ENCODE measurements at regions not wholly inside any gene's neighbourhood (a gene's known extent, or its start where the extent isn't known, plus 50 kb on each side); places are given as distances from the start of the nearest gene placed in this dataset.

DNA sequence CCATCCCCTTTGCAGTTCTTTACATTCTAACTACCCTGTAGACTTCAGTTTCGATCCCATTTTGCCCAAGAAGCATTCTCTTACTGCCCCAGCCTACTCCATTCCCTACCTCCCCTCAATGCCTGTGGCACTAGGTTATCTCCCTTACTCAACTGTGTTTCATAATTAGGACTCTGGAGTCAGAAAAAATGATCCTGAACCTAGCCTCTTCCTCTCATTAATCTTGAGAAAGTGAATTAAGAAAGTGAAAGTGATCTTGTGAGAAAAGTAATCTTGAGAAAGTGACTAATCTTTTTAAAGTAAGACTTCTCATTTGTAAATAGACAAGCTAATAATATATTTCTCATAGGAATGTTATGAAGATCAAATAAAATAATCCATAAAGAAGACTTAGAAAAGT lies 444.0 kb upstream of the TRPC7 start:
- no peak for TF ChIP-seq EZH2 (IDR thresholded peaks at IDR 0.05; ENCODE audit: low read length, missing control alignments)
- TF ChIP-seq, protein P1, sequence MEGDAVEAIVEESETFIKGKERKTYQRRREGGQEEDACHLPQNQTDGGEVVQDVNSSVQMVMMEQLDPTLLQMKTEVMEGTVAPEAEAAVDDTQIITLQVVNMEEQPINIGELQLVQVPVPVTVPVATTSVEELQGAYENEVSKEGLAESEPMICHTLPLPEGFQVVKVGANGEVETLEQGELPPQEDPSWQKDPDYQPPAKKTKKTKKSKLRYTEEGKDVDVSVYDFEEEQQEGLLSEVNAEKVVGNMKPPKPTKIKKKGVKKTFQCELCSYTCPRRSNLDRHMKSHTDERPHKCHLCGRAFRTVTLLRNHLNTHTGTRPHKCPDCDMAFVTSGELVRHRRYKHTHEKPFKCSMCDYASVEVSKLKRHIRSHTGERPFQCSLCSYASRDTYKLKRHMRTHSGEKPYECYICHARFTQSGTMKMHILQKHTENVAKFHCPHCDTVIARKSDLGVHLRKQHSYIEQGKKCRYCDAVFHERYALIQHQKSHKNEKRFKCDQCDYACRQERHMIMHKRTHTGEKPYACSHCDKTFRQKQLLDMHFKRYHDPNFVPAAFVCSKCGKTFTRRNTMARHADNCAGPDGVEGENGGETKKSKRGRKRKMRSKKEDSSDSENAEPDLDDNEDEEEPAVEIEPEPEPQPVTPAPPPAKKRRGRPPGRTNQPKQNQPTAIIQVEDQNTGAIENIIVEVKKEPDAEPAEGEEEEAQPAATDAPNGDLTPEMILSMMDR (conservative IDR thresholded peaks at IDR 0.05 in 1 of 2, IDR thresholded peaks at IDR 0.05 in 1 of 2; ENCODE audit: low read depth in 1 of 2, low read length in 2 of 2): no peak

DNA sequence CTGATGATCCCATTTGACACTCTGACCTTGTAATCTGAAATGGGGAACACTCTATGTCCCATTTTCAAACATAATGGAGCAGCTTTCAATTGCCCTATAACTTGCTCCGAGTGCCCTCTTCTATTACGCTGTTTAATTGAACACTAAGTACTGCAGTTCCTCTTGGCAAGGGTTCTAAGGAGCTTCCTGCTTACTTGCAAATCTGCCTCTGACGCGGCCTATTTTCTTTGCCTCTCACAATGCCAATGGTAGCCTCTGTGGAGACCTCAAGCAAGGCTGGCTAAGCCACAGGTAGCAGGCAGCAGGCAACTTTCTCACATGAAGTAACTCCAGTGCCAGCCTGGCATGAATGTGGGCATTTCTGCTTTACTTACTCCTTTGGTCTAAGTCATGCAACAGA lies 443.4 kb upstream of the TRPC7 start:
- Histone ChIP-seq H3K9me3 (ENCODE audit: control insufficient read depth, insufficient read depth, low read depth, low read length) (no peaks in the 10 kb centered on the region), H3K4me2 (ENCODE audit: extremely low read depth, insufficient read depth, low read length) (no peak overlapping the region), H3K79me2 (ENCODE audit: control insufficient read depth, insufficient read depth, low read length) (no peaks in the 10 kb centered on the region), H2AFZ (ENCODE audit: low read length) (no peak overlapping the region), H4K20me1 (ENCODE audit: control insufficient read depth, extremely low read depth, insufficient read depth, low read length) (no peaks in the 10 kb centered on the region), H3K9ac (ENCODE audit: insufficient read depth, low read length) (no peak overlapping the region), H3K36me3 (ENCODE audit: control insufficient read depth, insufficient read depth, low read length) (no peaks in the 10 kb centered on the region), H3K27me3 (ENCODE audit: control insufficient read depth, insufficient read depth, low read length) (no peaks in the 10 kb centered on the region), H3K4me1 (ENCODE audit: control insufficient read depth, extremely low read depth, insufficient read depth, low read length) (peaks cover 13% of the 10 kb centered on the region), H3K4me3 (replicated peaks in 1 of 4; ENCODE audit: control extremely low read depth in 1 of 4, insufficient read depth in 1 of 4, low read depth in 3 of 4, low read length in 4 of 4) (no peak overlapping the region), H3K27ac (ENCODE audit: insufficient read depth, low read length) (no peak overlapping the region)
- no peak for TF ChIP-seq EZH2 (IDR thresholded peaks at IDR 0.05; ENCODE audit: low read length, missing control alignments)
- TF ChIP-seq, protein P1 (conservative IDR thresholded peaks at IDR 0.05 in 1 of 2, IDR thresholded peaks at IDR 0.05 in 1 of 2; ENCODE audit: low read depth in 1 of 2, low read length in 2 of 2): no peak
- DNase-seq (ENCODE audit: low read depth in 2 of 2): peak in 1 of 2 donors; percentile 38

More for the DNA sequence above, 444.0 kb upstream of the TRPC7 start:
- no peak overlapping the region for H3K4me2 ChIP-seq (ENCODE audit: extremely low read depth, insufficient read depth, low read length)
- H2AFZ ChIP-seq (ENCODE audit: low read length): no peak overlapping the region
- no peaks in the 10 kb centered on the region for H3K36me3 ChIP-seq (ENCODE audit: control insufficient read depth, insufficient read depth, low read length)
- peak in 1 of 2 donors; percentile 51 for DNase-seq (ENCODE audit: low read depth in 2 of 2)
- H3K4me1 ChIP-seq (ENCODE audit: control insufficient read depth, extremely low read depth, insufficient read depth, low read length): peaks cover 13% of the 10 kb centered on the region
- no peak overlapping the region for H3K9ac ChIP-seq (ENCODE audit: insufficient read depth, low read length)
- H3K27ac ChIP-seq (ENCODE audit: insufficient read depth, low read length): no peak overlapping the region
- H3K27me3 ChIP-seq (ENCODE audit: control insufficient read depth, insufficient read depth, low read length): no peaks in the 10 kb centered on the region
- H4K20me1 ChIP-seq (ENCODE audit: control insufficient read depth, extremely low read depth, insufficient read depth, low read length): no peaks in the 10 kb centered on the region
- no peak overlapping the region for H3K4me3 ChIP-seq (replicated peaks in 1 of 4; ENCODE audit: control extremely low read depth in 1 of 4, insufficient read depth in 1 of 4, low read depth in 3 of 4, low read length in 4 of 4)
- no peaks in the 10 kb centered on the region for H3K79me2 ChIP-seq (ENCODE audit: control insufficient read depth, insufficient read depth, low read length)
- H3K9me3 ChIP-seq (ENCODE audit: control insufficient read depth, insufficient read depth, low read depth, low read length): no peaks in the 10 kb centered on the region

DNA sequence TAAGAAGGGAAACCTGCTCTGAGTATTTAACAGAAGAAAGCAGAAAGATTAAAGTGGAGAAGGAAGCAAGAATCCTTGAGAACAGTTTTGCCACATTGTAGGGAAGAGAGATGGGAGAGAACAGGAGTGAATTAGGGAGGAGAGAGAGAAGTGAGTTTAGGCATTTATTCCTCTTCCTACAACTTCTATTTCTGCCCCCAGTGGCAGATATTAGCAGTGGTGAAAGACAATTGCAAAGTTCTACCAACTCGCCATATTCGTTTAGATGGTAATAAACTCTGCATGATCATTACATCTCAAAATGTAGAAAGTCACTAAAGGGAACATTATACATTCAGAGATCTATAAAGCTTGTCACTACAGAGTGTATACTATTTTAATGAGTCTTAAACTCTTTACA lies 440.1 kb upstream of the TRPC7 start:
- Histone ChIP-seq H3K27me3 (ENCODE audit: control insufficient read depth, insufficient read depth, low read length) (no peaks in the 10 kb centered on the region), H3K27ac (ENCODE audit: insufficient read depth, low read length) (no peak overlapping the region), H3K4me2 (ENCODE audit: extremely low read depth, insufficient read depth, low read length) (no peak overlapping the region), H3K36me3 (ENCODE audit: control insufficient read depth, insufficient read depth, low read length) (no peaks in the 10 kb centered on the region), H3K4me3 (replicated peaks in 1 of 4; ENCODE audit: control extremely low read depth in 1 of 4, insufficient read depth in 1 of 4, low read depth in 3 of 4, low read length in 4 of 4) (no peak overlapping the region), H3K4me1 (ENCODE audit: control insufficient read depth, extremely low read depth, insufficient read depth, low read length) (peaks cover 2% of the 10 kb centered on the region), H3K9me3 (ENCODE audit: control insufficient read depth, insufficient read depth, low read depth, low read length) (no peaks in the 10 kb centered on the region), H4K20me1 (ENCODE audit: control insufficient read depth, extremely low read depth, insufficient read depth, low read length) (no peaks in the 10 kb centered on the region), H3K9ac (ENCODE audit: insufficient read depth, low read length) (no peak overlapping the region), H3K79me2 (ENCODE audit: control insufficient read depth, insufficient read depth, low read length) (no peaks in the 10 kb centered on the region), H2AFZ (ENCODE audit: low read length) (no peak overlapping the region)
- DNase-seq (ENCODE audit: low read depth in 2 of 2): no peak
- TF ChIP-seq EZH2 (IDR thresholded peaks at IDR 0.05; ENCODE audit: low read length, missing control alignments): no peak
- TF ChIP-seq, protein P1 (conservative IDR thresholded peaks at IDR 0.05 in 1 of 2, IDR thresholded peaks at IDR 0.05 in 1 of 2; ENCODE audit: low read depth in 1 of 2, low read length in 2 of 2): peak in 1 of 2 donors; percentile 14
